ENCODE measurements at regions not wholly inside any gene's neighbourhood (a gene's known extent, or its start where the extent isn't known, plus 50 kb on each side); places are given as distances from the start of the nearest gene placed in this dataset.

DNA sequence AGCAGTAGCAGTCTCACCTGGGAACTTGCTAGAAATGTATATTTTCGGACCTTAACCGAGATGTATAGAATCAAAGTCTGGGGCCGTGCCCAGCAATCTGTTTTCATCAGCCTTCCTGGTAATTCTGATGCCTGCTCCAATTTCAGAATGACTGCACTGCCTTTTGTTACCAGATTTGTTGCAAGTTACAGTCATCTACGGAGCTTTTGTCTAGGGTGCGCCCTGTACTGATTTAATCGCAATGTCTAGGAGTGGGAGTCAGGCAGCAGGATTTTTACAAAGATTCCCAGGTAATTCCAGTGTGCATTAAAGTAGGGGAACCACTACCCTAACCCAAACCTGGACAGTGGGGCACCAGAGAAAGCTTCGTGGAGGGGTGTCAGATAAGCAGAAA lies 178.0 kb downstream of the HAUS1 start:
- TF ChIP-seq OSR1 (CRISPR knock-in tag; IDR thresholded peaks at IDR 0.05) (no peak), TSHZ2 (CRISPR knock-in tag; IDR thresholded peaks at IDR 0.05) (no peak), PPARA (CRISPR knock-in tag; IDR thresholded peaks at IDR 0.05; ENCODE audit: borderline replicate concordance) (no peak)

Measured in SK-N-SH treated with all-trans-retinoic acid at 6 μM for 48 hours (cell line).